SK-N-SH (cell line): ENCODE measurements at regions not wholly inside any gene's neighbourhood (a gene's known extent, or its start where the extent isn't known, plus 50 kb on each side); places are given as distances from the start of the nearest gene placed in this dataset.

Experiments used
- CTCF ChIA-PET: fragments of 300-600, 350-600 bp; formaldehyde crosslinking; extraction: SDS; loops from one replicate; lab custom pipeline; 2021; lab: Yijun Ruan, JAX
- POLR2A ChIA-PET: fragments of 350-600 bp; sonication (Branson Sonifier 250); formaldehyde crosslinking; extraction: SDS; loops from one replicate; lab custom pipeline; 2020; ENCODE audit warnings: antibody characterized with exemption, inconsistent platforms; lab: Yijun Ruan, JAX
- DNase-seq: peaks from one replicate; pipeline ENCODE4 v3.0.0; 2012
- H2AFZ ChIP-seq: fragments of 200-600 bp; sonication (generic); 2 replicates; pipeline ENCODE4 v1.8.1; 2016; ENCODE audit warnings: antibody characterized with exemption, mild to moderate bottlenecking, low read depth
- H3F3A ChIP-seq: fragments of 200-600 bp; sonication (generic); replicated peaks from 2 replicates; pipeline ENCODE3; 2016; ENCODE audit warnings: antibody characterized with exemption, mild to moderate bottlenecking; ENCODE audit not compliant: insufficient read depth
- H3K27ac ChIP-seq, 2 experiments: fragments of 200-500 bp in 1 of 2; fragments of 200-600 bp in 1 of 2; sonication (Bioruptor generic) in 1 of 2; sonication (generic), shearing (Covaris generic) in 1 of 2; 2 replicates each; pipeline versions ENCODE4 v1.5.1 to v1.6.1; 2014 to 2016; ENCODE audit warnings: low read depth in 2 of 2, inconsistent platforms in 1 of 2, low read length in 1 of 2, mild to moderate bottlenecking in 1 of 2, mixed read lengths in 1 of 2
- H3K27me3 ChIP-seq: fragments of 200-600 bp; sonication (generic), shearing (Covaris generic); 2 replicates; pipeline ENCODE4 v1.6.1; 2016; ENCODE audit warnings: mixed run types; ENCODE audit not compliant: insufficient read depth
- H3K36me3 ChIP-seq, 2 experiments: fragments of 200-500 bp in 1 of 2; fragments of 200-600 bp in 1 of 2; sonication (Bioruptor generic) in 1 of 2; sonication (generic) in 1 of 2; replicated peaks in 1 of 2; 2 replicates each; pipeline versions ENCODE3 to v1.5.1; 2014 to 2016; ENCODE audit warnings: low read length in 1 of 2, mild to moderate bottlenecking in 1 of 2; ENCODE audit not compliant: insufficient read depth in 2 of 2, control insufficient read depth in 1 of 2
- H3K4me1 ChIP-seq, 2 experiments: fragments of 200-500 bp in 1 of 2; fragments of 200-600 bp in 1 of 2; sonication (Bioruptor generic) in 1 of 2; sonication (generic), shearing (Covaris generic) in 1 of 2; 2 replicates each; pipeline versions ENCODE4 v1.5.1 to v1.6.1; 2014 to 2016; ENCODE audit warnings: low read depth in 1 of 2, low read length in 1 of 2, mixed run types in 1 of 2; ENCODE audit not compliant: insufficient read depth in 2 of 2, control insufficient read depth in 1 of 2
- H3K4me2 ChIP-seq: fragments of 200-600 bp; sonication (generic), shearing (Covaris generic); 2 replicates; pipeline ENCODE4 v1.6.1; 2017; ENCODE audit warnings: mixed run types
- H3K4me3 ChIP-seq, 2 experiments: fragments of 200-500 bp in 1 of 2; fragments of 200-600 bp in 1 of 2; sonication (Bioruptor generic) in 1 of 2; sonication (generic), shearing (Covaris generic) in 1 of 2; 2 replicates each; pipeline versions ENCODE4 v1.5.1 to v1.8.1; 2014 to 2016; ENCODE audit warnings: low read depth in 2 of 2, inconsistent platforms in 1 of 2, low read length in 1 of 2, mild to moderate bottlenecking in 1 of 2, mixed read lengths in 1 of 2, moderate library complexity in 1 of 2
- H3K79me2 ChIP-seq: fragments of 200-600 bp; sonication (generic); 2 replicates; pipeline ENCODE4 v1.8.1; 2017; ENCODE audit warnings: mild to moderate bottlenecking; ENCODE audit not compliant: insufficient read depth
- H3K9ac ChIP-seq: fragments of 200-600 bp; sonication (generic); 2 replicates; pipeline ENCODE4 v1.6.1; 2017; ENCODE audit warnings: mixed run types
- H3K9me2 ChIP-seq: fragments of 200-600 bp; sonication (generic); 2 replicates; pipeline ENCODE4 v1.6.1; 2017; ENCODE audit warnings: mixed run types
- H3K9me3 ChIP-seq: fragments of 200-600 bp; sonication (generic); 2 replicates; pipeline ENCODE4 v1.6.1; 2017; ENCODE audit warnings: mixed run types, mild to moderate bottlenecking, moderate library complexity
- H4K20me1 ChIP-seq: fragments of 200-600 bp; sonication (generic); 2 replicates; pipeline ENCODE4 v1.6.1; 2017; ENCODE audit warnings: mild to moderate bottlenecking, mixed run types; ENCODE audit not compliant: insufficient read depth
- CHD2 ChIP-seq: fragments of 150-350 bp; IDR thresholded peaks from 2 replicates; pipeline ENCODE4 v1.6.1; 2018; ENCODE audit warnings: low read length; ENCODE audit not compliant: partially characterized antibody
- ELF1 ChIP-seq: IDR thresholded peaks from 2 replicates; pipeline ENCODE4 v1.4.0; 2012
- EP300 ChIP-seq, 2 experiments: IDR thresholded peaks; 2 replicates each; pipeline versions ENCODE4 v1.4.0 to v1.6.1; 2012; ENCODE audit warnings: borderline replicate concordance in 1 of 2, low read depth in 1 of 2, low read length in 1 of 2
- FOSL2 ChIP-seq: IDR thresholded peaks from 2 replicates; pipeline ENCODE4 v1.4.0; 2012; ENCODE audit warnings: low read depth, mild to moderate bottlenecking, moderate library complexity, borderline replicate concordance
- FOXM1 ChIP-seq: IDR thresholded peaks from 2 replicates; pipeline ENCODE4 v1.4.0; 2012; ENCODE audit warnings: low read depth, mild to moderate bottlenecking
- GATA2 ChIP-seq: sonication (generic); formaldehyde crosslinking; IDR thresholded peaks from 2 replicates; pipeline ENCODE4 v1.5.0; 2020; ENCODE audit warnings: mild to moderate bottlenecking, missing genetic modification reagents
- JUND ChIP-seq: IDR thresholded peaks from 2 replicates; pipeline ENCODE4 v1.4.0; 2012
- MEF2A ChIP-seq: IDR thresholded peaks from 2 replicates; pipeline ENCODE4 v1.4.0; 2012; ENCODE audit warnings: low read depth, borderline replicate concordance
- NRF1 ChIP-seq: IDR thresholded peaks from 2 replicates; pipeline ENCODE4 v1.6.1; 2012; ENCODE audit warnings: low read depth, mild to moderate bottlenecking, low read length
- POLR2AphosphoS5 ChIP-seq: IDR thresholded peaks from 2 replicates; pipeline ENCODE4 v1.6.1; 2012; ENCODE audit warnings: low read depth, low read length
- RAD21 ChIP-seq: IDR thresholded peaks from 2 replicates; pipeline ENCODE4 v1.6.1; 2012; ENCODE audit warnings: mild to moderate bottlenecking, low read length
- RCOR1 ChIP-seq: fragments of 150-350 bp; IDR thresholded peaks from 2 replicates; pipeline ENCODE4 v1.6.1; 2017; ENCODE audit warnings: antibody characterized with exemption, low read length
- RFX5 ChIP-seq: IDR thresholded peaks from 2 replicates; pipeline ENCODE4 v1.6.1; 2012; ENCODE audit warnings: mild to moderate bottlenecking, improper control_type of control experiment, low read length
- TCF12 ChIP-seq: IDR thresholded peaks from 2 replicates; pipeline ENCODE4 v1.4.0; 2012
- TEAD4 ChIP-seq: IDR thresholded peaks from 2 replicates; pipeline ENCODE4 v1.4.0; 2012; ENCODE audit warnings: mild to moderate bottlenecking, borderline replicate concordance; ENCODE audit not compliant: insufficient read depth
- WGBS: methylation state at CpG from one replicate; pipeline ENCODE4 v1.1.6; 2017; ENCODE audit warnings: low lambda C conversion rate; 5-methylcytosine and 5-hydroxymethylcytosine counted together
- TF ChIP-seq, protein P1 (sequence below): IDR thresholded peaks from 2 replicates; pipeline ENCODE4 v1.4.0; 2012; ENCODE audit warnings: low read depth, borderline replicate concordance
- TF ChIP-seq, protein P2 (sequence below): IDR thresholded peaks from 2 replicates; pipeline ENCODE4 v1.6.1; 2012; ENCODE audit warnings: mild to moderate bottlenecking, low read depth, low read length, moderate library complexity
- TF ChIP-seq, protein P3 (sequence below): fragments of 150-350 bp; IDR thresholded peaks from 2 replicates; pipeline ENCODE4 v1.6.1; 2017; ENCODE audit warnings: antibody characterized with exemption, low read length, low read depth, borderline replicate concordance

DNA sequence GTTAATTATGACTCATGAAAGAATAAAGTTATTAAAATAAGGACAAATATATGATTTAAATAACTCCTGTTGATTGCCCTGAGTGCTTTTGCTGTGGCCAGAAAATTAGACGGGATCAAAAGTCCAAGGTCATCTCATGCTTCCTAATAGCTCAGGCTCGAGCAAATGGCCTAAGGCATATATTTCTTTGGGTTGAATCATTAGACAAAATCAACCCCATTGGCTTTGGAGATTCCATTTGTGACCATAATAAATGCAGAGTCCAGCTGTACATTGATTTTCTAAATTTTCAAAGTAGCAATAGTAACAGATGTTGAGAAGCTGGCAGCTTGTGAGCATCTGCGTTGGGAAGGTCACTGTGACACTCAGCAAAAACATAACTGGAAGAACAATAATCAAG lies 464.5 kb upstream of the TGFBR2 start:
- Histone ChIP-seq H3K4me2 (no peak overlapping the region), H3K27me3 (no peaks in the 10 kb centered on the region), H3K4me1 (peaks cover 9 to 17% of the 10 kb centered on the region in 2 experiments; a peak in 3 of 4 replicates), H2AFZ (no peak overlapping the region), H4K20me1 (no peaks in the 10 kb centered on the region), H3K36me3 (no peaks in the 10 kb centered on the region), H3K79me2 (no peaks in the 10 kb centered on the region), H3K4me3 (no peak overlapping the region), H3K9ac (no peak overlapping the region), H3F3A (no peaks in the 10 kb centered on the region), H3K9me2 (no peaks in the 10 kb centered on the region), H3K27ac (peak overlapping the region in 1 of 2 experiments; percentile 94; a peak in 2 of 4 replicates), H3K9me3 (no peaks in the 10 kb centered on the region)
- 61% methylated on average over 3 of the region's 3 CpGs for WGBS
- TF ChIP-seq RAD21 (peak; percentile 16), RCOR1 (peak; percentile 67; the same call in 1 of the 2 replicates), CHD2 (peak; percentile 22), EP300 (IDR thresholded peaks at IDR 0.05; ENCODE audit: borderline replicate concordance in 1 of 2, low read depth in 1 of 2, low read length in 1 of 2) (peak in 1 of 2 experiments; percentile 89; a peak in 2 of 4 replicates), FOSL2 (no peak)
- POLR2A ChIA-PET = no interaction called here
- CTCF ChIA-PET = interaction anchor here (0.9 to 4.2 kb wide), 10 partner anchors 8 to 551 kb away, joined by 3 to 21 read pairs (median 4); no protein-coding TSS in a partner anchor
- peak; percentile 12 for DNase-seq

DNA sequence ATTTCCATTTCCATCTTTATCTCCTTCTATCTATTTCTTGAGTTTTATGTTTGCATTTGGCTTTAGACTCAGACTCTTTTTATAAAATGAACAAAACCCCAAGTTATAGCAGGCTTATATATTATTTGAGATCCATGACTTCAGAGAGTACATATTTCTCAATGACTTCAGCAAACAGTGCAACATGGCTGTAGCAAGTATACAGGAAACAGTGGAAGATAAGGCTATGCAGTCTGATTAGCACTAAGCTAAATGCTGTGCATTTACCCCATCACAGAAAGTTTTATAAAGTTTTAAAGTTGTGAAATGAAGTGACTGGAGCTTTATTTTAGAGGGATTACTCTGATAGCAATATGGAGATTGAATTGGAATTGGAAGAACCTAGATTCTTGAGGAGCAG lies 463.5 kb upstream of the TGFBR2 start:
- H3F3A ChIP-seq = no peaks in the 10 kb centered on the region
- no peak for TF ChIP-seq FOXM1
- no peak for TF ChIP-seq TCF12
- TF ChIP-seq JUND = no peak
- TF ChIP-seq FOSL2 = no peak
- TF ChIP-seq ELF1 = no peak
- TF ChIP-seq, protein P1, sequence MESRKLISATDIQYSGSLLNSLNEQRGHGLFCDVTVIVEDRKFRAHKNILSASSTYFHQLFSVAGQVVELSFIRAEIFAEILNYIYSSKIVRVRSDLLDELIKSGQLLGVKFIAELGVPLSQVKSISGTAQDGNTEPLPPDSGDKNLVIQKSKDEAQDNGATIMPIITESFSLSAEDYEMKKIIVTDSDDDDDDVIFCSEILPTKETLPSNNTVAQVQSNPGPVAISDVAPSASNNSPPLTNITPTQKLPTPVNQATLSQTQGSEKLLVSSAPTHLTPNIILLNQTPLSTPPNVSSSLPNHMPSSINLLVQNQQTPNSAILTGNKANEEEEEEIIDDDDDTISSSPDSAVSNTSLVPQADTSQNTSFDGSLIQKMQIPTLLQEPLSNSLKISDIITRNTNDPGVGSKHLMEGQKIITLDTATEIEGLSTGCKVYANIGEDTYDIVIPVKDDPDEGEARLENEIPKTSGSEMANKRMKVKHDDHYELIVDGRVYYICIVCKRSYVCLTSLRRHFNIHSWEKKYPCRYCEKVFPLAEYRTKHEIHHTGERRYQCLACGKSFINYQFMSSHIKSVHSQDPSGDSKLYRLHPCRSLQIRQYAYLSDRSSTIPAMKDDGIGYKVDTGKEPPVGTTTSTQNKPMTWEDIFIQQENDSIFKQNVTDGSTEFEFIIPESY = no peak
- TF ChIP-seq RFX5 = no peak
- TF ChIP-seq, protein P2, sequence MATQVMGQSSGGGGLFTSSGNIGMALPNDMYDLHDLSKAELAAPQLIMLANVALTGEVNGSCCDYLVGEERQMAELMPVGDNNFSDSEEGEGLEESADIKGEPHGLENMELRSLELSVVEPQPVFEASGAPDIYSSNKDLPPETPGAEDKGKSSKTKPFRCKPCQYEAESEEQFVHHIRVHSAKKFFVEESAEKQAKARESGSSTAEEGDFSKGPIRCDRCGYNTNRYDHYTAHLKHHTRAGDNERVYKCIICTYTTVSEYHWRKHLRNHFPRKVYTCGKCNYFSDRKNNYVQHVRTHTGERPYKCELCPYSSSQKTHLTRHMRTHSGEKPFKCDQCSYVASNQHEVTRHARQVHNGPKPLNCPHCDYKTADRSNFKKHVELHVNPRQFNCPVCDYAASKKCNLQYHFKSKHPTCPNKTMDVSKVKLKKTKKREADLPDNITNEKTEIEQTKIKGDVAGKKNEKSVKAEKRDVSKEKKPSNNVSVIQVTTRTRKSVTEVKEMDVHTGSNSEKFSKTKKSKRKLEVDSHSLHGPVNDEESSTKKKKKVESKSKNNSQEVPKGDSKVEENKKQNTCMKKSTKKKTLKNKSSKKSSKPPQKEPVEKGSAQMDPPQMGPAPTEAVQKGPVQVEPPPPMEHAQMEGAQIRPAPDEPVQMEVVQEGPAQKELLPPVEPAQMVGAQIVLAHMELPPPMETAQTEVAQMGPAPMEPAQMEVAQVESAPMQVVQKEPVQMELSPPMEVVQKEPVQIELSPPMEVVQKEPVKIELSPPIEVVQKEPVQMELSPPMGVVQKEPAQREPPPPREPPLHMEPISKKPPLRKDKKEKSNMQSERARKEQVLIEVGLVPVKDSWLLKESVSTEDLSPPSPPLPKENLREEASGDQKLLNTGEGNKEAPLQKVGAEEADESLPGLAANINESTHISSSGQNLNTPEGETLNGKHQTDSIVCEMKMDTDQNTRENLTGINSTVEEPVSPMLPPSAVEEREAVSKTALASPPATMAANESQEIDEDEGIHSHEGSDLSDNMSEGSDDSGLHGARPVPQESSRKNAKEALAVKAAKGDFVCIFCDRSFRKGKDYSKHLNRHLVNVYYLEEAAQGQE = no peak
- TF ChIP-seq NRF1 = no peak
- TF ChIP-seq POLR2AphosphoS5 = no peak
- TF ChIP-seq, protein P3, sequence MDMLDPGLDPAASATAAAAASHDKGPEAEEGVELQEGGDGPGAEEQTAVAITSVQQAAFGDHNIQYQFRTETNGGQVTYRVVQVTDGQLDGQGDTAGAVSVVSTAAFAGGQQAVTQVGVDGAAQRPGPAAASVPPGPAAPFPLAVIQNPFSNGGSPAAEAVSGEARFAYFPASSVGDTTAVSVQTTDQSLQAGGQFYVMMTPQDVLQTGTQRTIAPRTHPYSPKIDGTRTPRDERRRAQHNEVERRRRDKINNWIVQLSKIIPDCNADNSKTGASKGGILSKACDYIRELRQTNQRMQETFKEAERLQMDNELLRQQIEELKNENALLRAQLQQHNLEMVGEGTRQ = no peak
- TF ChIP-seq GATA2 = no peak
- no peak for TF ChIP-seq MEF2A
- TF ChIP-seq TEAD4 = no peak
- TF ChIP-seq, all 33 proteins: peak for 0
- no peaks in the 10 kb centered on the region for H3K9me3 ChIP-seq
- DNase-seq = no peak
- H3K9me2 ChIP-seq = no peaks in the 10 kb centered on the region
- peaks cover 9 to 17% of the 10 kb centered on the region in 2 experiments; a peak in 3 of 4 replicates for H3K4me1 ChIP-seq
- ChIA-PET POLR2A (no interaction called here), CTCF (interaction anchor here (1.1 to 4.2 kb wide), 6 partner anchors 11 to 550 kb away, joined by 4 to 21 read pairs (median 5); no protein-coding TSS in a partner anchor)
- no peaks in the 10 kb centered on the region for H3K79me2 ChIP-seq
- peak overlapping the region in 1 of 2 experiments; percentile 94; a peak in 2 of 4 replicates for H3K27ac ChIP-seq
- no peak overlapping the region for H3K4me3 ChIP-seq
- no peaks in the 10 kb centered on the region for H4K20me1 ChIP-seq
- H3K9ac ChIP-seq = no peak overlapping the region
- H2AFZ ChIP-seq = no peak overlapping the region
- H3K27me3 ChIP-seq = no peaks in the 10 kb centered on the region
- no peaks in the 10 kb centered on the region for H3K36me3 ChIP-seq
- no peak overlapping the region for H3K4me2 ChIP-seq
